K562 (cell line): ENCODE measurements at regions not wholly inside any gene's neighbourhood (a gene's known extent, or its start where the extent isn't known, plus 50 kb on each side); places are given as distances from the start of the nearest gene placed in this dataset.

ENCODE experiments used
- ATAC-seq: fragments of 200-7000 bp; cut with Tn5 transposase; 3 replicates; pipeline ENCODE4 v1.9.1; 2020; ENCODE audit warnings: moderate library complexity
- BruUV-seq: library from RNA; stranded (reverse); fragments of 400-500 nt; replicated peaks from 2 replicates; lab custom pipeline; 2021; lab: Mats Ljungman, UMichigan
- CTCF ChIA-PET: fragments of 300-600 bp; formaldehyde crosslinking; extraction: SDS; loops from one replicate; lab custom pipeline; 2021; ENCODE audit warnings: low intra/inter-chr PET ratio; lab: Yijun Ruan, JAX
- POLR2A ChIA-PET: fragments of 300-600, 350-650 bp; sonication (Branson Sonifier 250); formaldehyde crosslinking; extraction: SDS; loops from one replicate; lab custom pipeline; 2021; ENCODE audit warnings: antibody characterized with exemption, inconsistent platforms; lab: Yijun Ruan, JAX
- DNase-seq, 4 experiments: peaks; one replicate each; pipeline versions ENCODE4 v3.0.0 to v3.0.0-alpha.2; 2011 to 2018; ENCODE audit warnings: low spot score in 3 of 4, mixed read lengths in 3 of 4; ENCODE audit errors: extremely low read depth in 1 of 4
- FAIRE-seq: peaks from 2 replicates; lab custom pipeline; 2011; peaks lifted over from hg19 to GRCh38; lab: Jason Lieb, UNC
- H2AFZ ChIP-seq: 2 replicates; pipeline ENCODE4 v1.6.0; 2011; ENCODE audit warnings: low read depth, low read length, control low read depth, inconsistent platforms
- H3K27ac ChIP-seq: fragments of 200-600 bp; 3 replicates; pipeline ENCODE4 v1.8.0; 2011; ENCODE audit warnings: low read depth, mild to moderate bottlenecking, control low read depth, inconsistent platforms, low read length, moderate library complexity, mixed read lengths; ENCODE audit errors: extremely low read depth
- H3K27me3 ChIP-seq, 2 experiments: fragments of 300-600 bp in 1 of 2; 2 replicates in 1 of 2; 3 replicates in 1 of 2; pipeline versions ENCODE4 v1.6.0 to v1.8.0; 2011; ENCODE audit warnings: inconsistent platforms in 2 of 2, low read length in 2 of 2, mild to moderate bottlenecking in 1 of 2, mixed read lengths in 1 of 2, moderate library complexity in 1 of 2; ENCODE audit not compliant: control insufficient read depth in 2 of 2, insufficient read depth in 2 of 2
- H3K36me3 ChIP-seq: fragments of 300-600 bp; 3 replicates; pipeline ENCODE4 v1.8.0; 2011; ENCODE audit warnings: mild to moderate bottlenecking, low read length, inconsistent platforms; ENCODE audit not compliant: control insufficient read depth, insufficient read depth
- H3K4me1 ChIP-seq, 2 experiments: fragments of 200-600 bp in 1 of 2; replicated peaks in 1 of 2; 2 replicates in 1 of 2; 3 replicates in 1 of 2; pipeline versions ENCODE4 v1.5.1 to v1.8.0; 2011; ENCODE audit warnings: inconsistent platforms in 2 of 2, low read length in 2 of 2, mild to moderate bottlenecking in 1 of 2, mixed read lengths in 1 of 2, moderate library complexity in 1 of 2; ENCODE audit not compliant: control insufficient read depth in 2 of 2, insufficient read depth in 2 of 2
- H3K4me2 ChIP-seq: 2 replicates; pipeline ENCODE4 v1.6.1; 2011; ENCODE audit warnings: low read length, control low read depth, inconsistent platforms, mixed read lengths; ENCODE audit not compliant: insufficient read depth
- H3K4me3 ChIP-seq: fragments of 200-600 bp; sonication (generic), shearing (Covaris generic); 2 replicates; pipeline ENCODE4 v1.5.1; 2016; ENCODE audit warnings: control low read depth, inconsistent platforms
- H3K79me2 ChIP-seq: fragments of 200-600 bp; 3 replicates; pipeline ENCODE4 v1.8.0; 2011; ENCODE audit warnings: low read length, inconsistent platforms; ENCODE audit not compliant: control insufficient read depth, insufficient read depth
- H3K9ac ChIP-seq, 2 experiments: 2 replicates each; pipeline versions ENCODE4 v1.6.0 to v1.6.1; 2011; ENCODE audit warnings: low read depth in 2 of 2, low read length in 2 of 2, control low read depth in 1 of 2, inconsistent platforms in 1 of 2, mild to moderate bottlenecking in 1 of 2, mixed read lengths in 1 of 2; ENCODE audit not compliant: insufficient read depth in 1 of 2
- H3K9me1 ChIP-seq: one replicate; pipeline ENCODE4 v1.6.0; 2011; ENCODE audit warnings: inconsistent platforms, mild to moderate bottlenecking, low read length, moderate library complexity; ENCODE audit not compliant: control insufficient read depth, insufficient read depth
- H3K9me3 ChIP-seq: replicated peaks from 2 replicates; pipeline ENCODE4 v1.5.1; 2011; ENCODE audit warnings: low read depth, low read length, inconsistent platforms; ENCODE audit not compliant: control insufficient read depth, insufficient read depth
- H4K20me1 ChIP-seq: replicated peaks from 2 replicates; pipeline ENCODE4 v1.6.1; 2011; ENCODE audit warnings: low read length, inconsistent platforms, mixed read lengths; ENCODE audit not compliant: control insufficient read depth, insufficient read depth
- ARNT ChIP-seq, 2 experiments: fragments of 450-650 bp; IDR thresholded peaks; 2 replicates each; pipeline ENCODE4 v1.6.1; 2016; ENCODE audit warnings: mild to moderate bottlenecking in 1 of 2
- HDAC2 ChIP-seq: fragments of 450-650 bp; IDR thresholded peaks from 2 replicates; pipeline ENCODE4 v1.6.1; 2016; ENCODE audit warnings: mild to moderate bottlenecking
- NFE2 ChIP-seq: IDR thresholded peaks from 2 replicates; pipeline ENCODE4 v1.6.1; 2014; ENCODE audit warnings: antibody characterized with exemption, low read depth
- THAP12 ChIP-seq: fragments of 250-450 bp; sonication (Bioruptor Pico); IDR thresholded peaks from 2 replicates; pipeline ENCODE4 v1.9.0; 2021; ENCODE audit warnings: mild to moderate bottlenecking, inconsistent platforms
- WGBS: fragments of 100-300 bp; shearing (Covaris generic); methylation state at CpG from one replicate; pipeline ENCODE4 v1.1.6; 2016; ENCODE audit warnings: low coverage, mixed read lengths; ENCODE audit not compliant: insufficient coverage; ENCODE audit errors: missing lambda C conversion rate; 5-methylcytosine and 5-hydroxymethylcytosine counted together
- in situ Hi-C: fragments of 300-500 bp; cut with MboI; formaldehyde crosslinking; loops from 4 replicates; pipeline ENCODE4 v1.15.0; 2018; ENCODE audit warnings: inconsistent platforms, mixed read lengths
- intact Hi-C: fragments of 100-400 bp; cut with micrococcal nuclease; formaldehyde crosslinking; loops from 2 replicates; pipeline ENCODE4 v1.14.2; 2022

- no peaks in the 10 kb centered on the region for H3K27me3 ChIP-seq
- CTCF ChIA-PET = no interaction called here
- no peak for DNase-seq
- H3K9ac ChIP-seq = no peak overlapping the region
- no peak overlapping the region for H3K27ac ChIP-seq
- H3K4me3 ChIP-seq = no peak overlapping the region
- no peaks in the 10 kb centered on the region for H4K20me1 ChIP-seq
- ATAC-seq = no peak
- no peaks in the 10 kb centered on the region for H3K36me3 ChIP-seq
- in situ Hi-C loops (loop anchor here (25.0 kb wide), 1 partner anchor 1164 kb away; no protein-coding TSS in a partner anchor), intact Hi-C loops (no loop called here)
- POLR2A ChIA-PET = interaction anchor here (0.6 kb wide), 1 partner anchor 327 kb away, joined by 3 read pairs; no protein-coding TSS in a partner anchor
- H3K9me1 ChIP-seq = no peaks in the 10 kb centered on the region
- no peak for TF ChIP-seq HDAC2
- TF ChIP-seq NFE2 = no peak
- no peak for TF ChIP-seq ARNT (IDR thresholded peaks at IDR 0.05)
- no peak for TF ChIP-seq THAP12 (CRISPR knock-in tag)
- no peak for FAIRE-seq
- H3K4me1 ChIP-seq = peaks cover 3 to 12% of the 10 kb centered on the region in 2 experiments; a peak in 3 of 5 replicates
- no peaks in the 10 kb centered on the region for H3K9me3 ChIP-seq
- H3K4me2 ChIP-seq = no peak overlapping the region
- H2AFZ ChIP-seq = peak overlapping the region; percentile 33; the same call in 1 of the 2 replicates
- WGBS = 56% methylated on average over 3 of the region's 3 CpGs
- BruUV-seq = no TSS peak
- peaks cover 6% of the 10 kb centered on the region; the same call in 2 of the 3 replicates for H3K79me2 ChIP-seq
These were observed 75.2 kb upstream of the AK4 start for GRCh38 chr1:65072845-65073244.
